HG02981 (cell line): ENCODE measurements at regions not wholly inside any gene's neighbourhood (a gene's known extent, or its start where the extent isn't known, plus 50 kb on each side); places are given as distances from the start of the nearest gene placed in this dataset.

Experiments used
- ATAC-seq: cut with Tn5 transposase; IDR thresholded peaks from one replicate; pipeline ENCODE4 v1.9.1; 2021; ENCODE audit warnings: mild to moderate bottlenecking, moderate library complexity; ENCODE audit not compliant: unreplicated experiment

DNA sequence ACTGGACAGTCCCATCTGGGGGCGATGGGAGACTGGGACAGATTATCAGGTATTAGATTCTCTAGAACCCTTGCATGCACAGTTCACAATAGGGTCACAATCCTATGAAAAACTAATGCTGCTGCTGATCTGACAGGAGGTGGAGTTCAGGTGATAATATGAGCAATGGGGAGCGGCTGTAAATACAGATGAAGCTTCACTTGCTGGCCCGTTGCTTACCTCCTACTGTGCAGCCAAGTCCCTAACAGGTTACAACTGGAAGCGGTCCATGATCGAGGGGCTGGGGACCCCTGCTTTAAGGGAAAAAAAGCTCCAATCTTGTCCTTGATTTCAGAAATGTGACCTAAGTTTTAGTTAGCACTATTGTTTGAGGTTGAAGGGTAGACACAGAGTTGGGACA, 175.2 kb downstream of the ZNF330 start:
- no peak for ATAC-seq

- no peak for ATAC-seq
Observed at GRCh38 chr4:141402712-141403111, 182.0 kb downstream of the ZNF330 start.

GRCh38 chr4:141403782-141404181, 183.1 kb downstream of the ZNF330 start:
- ATAC-seq = no peak

DNA sequence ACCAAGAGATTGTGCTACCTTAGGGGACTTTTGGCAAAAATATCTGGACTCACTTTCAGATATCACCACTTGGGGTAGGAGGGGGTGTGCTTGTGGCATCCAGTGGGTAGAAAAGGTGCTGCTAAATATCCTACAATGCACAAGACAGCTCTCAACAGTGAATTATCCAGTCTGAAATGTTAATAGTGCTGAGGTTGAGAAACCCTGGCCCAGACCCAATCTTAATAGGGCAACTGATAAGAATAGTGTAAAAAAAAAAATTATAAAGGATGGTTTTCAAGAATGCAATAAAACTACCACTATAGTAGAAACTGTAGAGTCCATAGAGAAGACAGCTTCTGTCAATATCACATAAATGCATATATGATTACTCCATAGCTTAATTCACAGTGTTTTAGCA, 185.5 kb downstream of the ZNF330 start:
- ATAC-seq = no peak

- no peak for ATAC-seq
Observed at GRCh38 chr4:141409556-141409955, 188.9 kb downstream of the ZNF330 start.

GRCh38 chr4:141410839-141411238, 190.1 kb downstream of the ZNF330 start:
- no peak for ATAC-seq

GRCh38 chr4:141411936-141412335, 191.2 kb downstream of the ZNF330 start:
- ATAC-seq = no peak

DNA sequence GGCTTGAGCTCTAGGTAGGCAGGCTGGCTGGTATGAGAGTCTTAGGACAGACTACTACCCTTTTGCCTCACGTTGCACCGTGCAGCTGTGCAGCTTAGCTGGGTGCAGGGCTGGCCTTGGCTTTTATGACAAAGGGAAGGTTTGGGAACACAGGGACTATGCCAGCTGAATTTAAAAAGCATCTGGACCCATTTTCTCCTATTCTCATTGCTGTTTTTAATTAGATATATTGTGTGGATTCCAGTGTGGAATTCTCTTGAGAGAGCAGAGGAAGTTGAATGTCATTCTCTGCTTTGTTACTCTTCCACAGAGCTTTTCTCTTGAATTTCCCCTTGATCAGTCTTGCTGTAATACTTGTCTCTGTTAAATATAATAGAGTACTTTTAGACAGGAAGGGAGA, 192.7 kb downstream of the ZNF330 start:
- no peak for ATAC-seq

- no peak for ATAC-seq
Observed at GRCh38 chr4:141415651-141416050, 195.0 kb downstream of the ZNF330 start.

GRCh38 chr4:141416219-141416618, 195.5 kb downstream of the ZNF330 start:
- ATAC-seq = no peak

- ATAC-seq = no peak
Observed at GRCh38 chr4:141416677-141417363, 196.1 kb downstream of the ZNF330 start.

DNA sequence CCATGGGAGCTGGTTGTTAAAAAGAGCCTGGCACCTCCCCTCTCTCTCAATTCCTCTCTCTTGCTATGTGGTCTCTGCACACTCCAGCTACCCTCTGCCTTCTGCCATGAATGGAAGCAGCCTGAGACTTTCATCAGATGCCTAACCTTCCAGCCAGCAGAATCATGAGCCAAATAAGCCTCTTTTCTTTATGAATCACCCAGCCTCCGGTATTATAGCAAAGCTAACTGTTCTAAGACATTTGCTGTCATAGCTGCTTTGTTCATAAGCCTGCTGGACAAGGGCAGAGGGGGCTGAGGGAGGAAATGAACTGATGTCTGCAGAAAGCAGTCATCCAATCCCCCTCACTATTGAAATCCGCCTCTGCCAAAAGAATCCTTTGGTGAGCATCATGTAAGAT, 196.7 kb downstream of the ZNF330 start:
- ATAC-seq = no peak

DNA sequence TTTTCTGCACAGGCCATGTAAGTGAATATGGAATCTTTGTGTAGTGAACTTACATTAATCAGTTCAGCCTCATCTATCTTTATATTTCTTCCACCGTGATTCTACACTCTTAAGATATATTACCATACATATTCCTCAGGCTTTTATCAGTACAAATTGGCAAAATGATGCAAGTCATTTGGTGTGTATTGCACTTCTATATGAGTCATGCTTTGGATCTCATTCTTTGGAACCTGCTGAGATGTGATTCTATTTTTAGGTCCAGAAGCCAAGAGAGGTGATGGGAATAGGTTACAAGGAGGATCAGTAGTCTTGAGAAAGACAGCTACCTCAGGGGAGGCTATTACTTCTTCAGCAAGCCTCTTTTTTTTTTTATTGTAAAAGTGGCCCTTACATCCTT, 204.4 kb downstream of the ZNF330 start:
- no peak for ATAC-seq

GRCh38 chr4:141427726-141428296, 207.1 kb downstream of the ZNF330 start:
- ATAC-seq = no peak

- no peak for ATAC-seq
Observed at GRCh38 chr4:141429933-141430332, 206.4 kb upstream of the IL15 start.

DNA sequence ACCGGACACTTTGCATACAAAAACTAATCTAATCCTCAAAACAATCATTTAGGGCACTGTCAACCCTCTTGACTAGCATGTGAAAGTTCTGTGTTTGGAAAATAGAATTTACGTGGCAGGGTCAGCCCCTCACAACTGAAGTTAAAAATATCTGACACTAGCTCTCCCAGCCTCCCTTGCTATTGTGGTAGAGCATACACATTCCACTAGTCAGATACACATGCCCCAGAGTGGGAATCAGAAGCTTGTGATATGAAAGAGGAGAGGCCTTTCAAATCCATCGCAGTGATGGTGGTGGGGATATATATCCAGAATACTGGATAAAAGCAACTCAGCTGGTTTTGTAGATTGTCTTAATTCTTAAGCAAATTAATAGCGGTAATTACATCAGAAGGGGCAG, 205.7 kb upstream of the IL15 start:
- ATAC-seq = no peak

- ATAC-seq = no peak
Observed at GRCh38 chr4:141432000-141432712, 204.2 kb upstream of the IL15 start.

DNA sequence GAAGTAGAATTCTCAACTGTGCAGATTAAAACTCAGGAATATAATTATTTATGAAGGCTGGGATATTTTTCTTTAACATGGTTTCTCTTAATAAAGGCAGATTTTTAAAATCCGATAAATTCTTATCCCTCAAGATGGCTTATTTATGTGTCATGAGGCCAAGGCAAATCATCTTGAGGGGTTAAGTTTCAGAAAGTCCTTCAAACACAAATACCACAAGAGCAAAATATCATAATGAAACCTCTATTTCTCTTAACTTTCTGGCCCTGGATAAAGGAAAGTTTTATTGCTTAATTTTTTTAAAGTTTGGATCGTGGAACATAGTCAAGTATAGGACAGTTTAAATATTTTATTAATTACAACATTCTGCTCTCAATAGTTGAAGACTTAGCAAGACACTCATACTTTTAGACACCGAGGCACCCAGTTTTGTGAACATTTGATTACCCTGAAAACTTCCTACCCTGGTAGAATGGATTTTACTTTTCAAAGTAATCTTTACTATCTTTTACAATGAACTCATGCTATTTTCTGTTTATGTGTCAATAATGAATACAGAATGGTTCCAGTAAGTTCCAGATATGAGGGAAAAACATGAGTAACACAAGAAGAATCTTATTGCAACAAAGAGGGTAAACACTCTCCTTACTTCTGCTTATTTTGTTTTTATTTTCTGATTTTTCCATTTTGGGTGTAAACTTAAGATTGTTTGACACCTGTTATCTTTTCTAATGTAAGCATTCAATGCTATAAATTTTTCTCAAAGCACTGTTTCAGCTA, 200.7 kb upstream of the IL15 start:
- ATAC-seq = no peak

- no peak for ATAC-seq
Observed at GRCh38 chr4:141439223-141439622, 197.2 kb upstream of the IL15 start.

DNA sequence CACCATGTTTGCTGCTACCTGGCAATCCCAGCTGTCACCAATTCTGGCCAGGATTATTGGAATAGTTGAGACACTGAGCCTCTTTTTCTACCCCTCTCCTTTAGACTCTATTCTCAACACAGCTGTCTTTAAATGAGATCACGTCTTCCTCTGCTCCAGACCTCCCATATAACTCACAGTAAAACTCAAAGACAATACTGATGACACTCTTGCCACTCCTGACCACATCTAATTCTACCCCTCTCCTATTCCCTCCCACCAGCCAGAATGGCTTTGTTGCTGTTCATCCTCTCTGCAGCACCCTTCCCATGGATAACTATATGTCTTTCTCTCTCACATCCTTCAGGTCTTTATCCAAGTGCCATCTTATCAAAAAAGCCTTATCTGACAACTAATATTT, 188.6 kb upstream of the IL15 start:
- ATAC-seq = no peak

DNA sequence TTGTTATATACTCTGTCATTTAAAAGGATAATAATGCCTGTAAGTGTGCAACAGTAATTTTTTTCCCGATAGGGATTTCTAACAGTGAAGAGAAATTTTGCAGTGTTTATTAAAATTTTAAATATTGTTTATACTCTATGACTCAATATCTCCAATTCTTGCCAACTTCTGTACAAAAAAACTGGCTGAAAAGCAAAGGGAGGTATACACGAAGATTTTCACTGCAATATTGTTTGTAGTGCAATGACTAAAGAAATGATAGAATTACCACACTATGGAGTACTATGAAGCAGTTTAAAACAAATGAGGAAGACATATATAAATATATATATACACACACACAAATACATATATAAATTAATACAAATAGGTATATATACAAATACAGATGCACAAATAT, 187.9 kb upstream of the IL15 start:
- no peak for ATAC-seq

GRCh38 chr4:141449927-141450326, 186.5 kb upstream of the IL15 start:
- no peak for ATAC-seq
